NB4 (cell line): ENCODE measurements at regions not wholly inside any gene's neighbourhood (a gene's known extent, or its start where the extent isn't known, plus 50 kb on each side); places are given as distances from the start of the nearest gene placed in this dataset.
A peak's percentile ranks its signal among the peaks of the same experiment; 100 is the strongest.
"Not testable (repeated sequence)": the region's sequence is repeated elsewhere in the genome, so short reads cannot be mapped to it uniquely, and the experiment has no call there.

Experiments used
- DNase-seq: peaks from one replicate; pipeline ENCODE4 v3.0.0; 2010; ENCODE audit warnings: low read depth
- H3K4me3 ChIP-seq: one replicate; pipeline ENCODE4 v1.5.1; 2011; ENCODE audit warnings: mild to moderate bottlenecking, low read depth, low read length, moderate library complexity
- MYC ChIP-seq: IDR thresholded peaks from 2 replicates; pipeline ENCODE4 v1.6.1; 2011; ENCODE audit warnings: low read depth, low read length
- POLR2A ChIP-seq: IDR thresholded peaks from 2 replicates; pipeline ENCODE4 v1.6.1; 2011; ENCODE audit warnings: mild to moderate bottlenecking; ENCODE audit not compliant: insufficient read length; ENCODE audit errors: extremely low read depth
- TF ChIP-seq, protein P1 (sequence below): IDR thresholded peaks from one replicate; pipeline ENCODE4 v1.5.1; 2012; ENCODE audit warnings: low read depth, low read length
- TF ChIP-seq, protein P2 (sequence below): IDR thresholded peaks from 2 replicates; pipeline ENCODE4 v1.6.1; 2011; ENCODE audit warnings: low read depth, low read length

DNA sequence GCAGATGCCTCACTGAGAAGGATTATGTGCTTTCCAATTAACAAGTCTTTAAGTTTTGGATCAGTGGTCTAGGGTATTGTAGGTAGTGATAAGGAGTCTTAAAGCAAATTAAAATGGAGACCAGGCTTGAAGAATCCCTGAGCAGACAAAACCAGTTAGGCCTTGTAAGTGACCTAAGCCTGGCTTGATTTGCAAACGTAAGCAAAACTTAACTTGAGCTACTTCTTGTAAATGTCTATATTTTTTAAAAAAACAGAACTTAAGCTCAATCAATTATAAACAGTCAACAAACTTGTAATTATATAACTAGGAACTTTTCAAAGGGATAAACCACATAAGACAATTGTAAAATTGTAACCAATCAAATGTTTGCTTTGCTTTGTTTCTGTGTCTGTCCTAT lies 72.7 kb upstream of the NALF2 start:
- no peak for DNase-seq
- no peak for TF ChIP-seq POLR2A
- no peak for TF ChIP-seq MYC

DNA sequence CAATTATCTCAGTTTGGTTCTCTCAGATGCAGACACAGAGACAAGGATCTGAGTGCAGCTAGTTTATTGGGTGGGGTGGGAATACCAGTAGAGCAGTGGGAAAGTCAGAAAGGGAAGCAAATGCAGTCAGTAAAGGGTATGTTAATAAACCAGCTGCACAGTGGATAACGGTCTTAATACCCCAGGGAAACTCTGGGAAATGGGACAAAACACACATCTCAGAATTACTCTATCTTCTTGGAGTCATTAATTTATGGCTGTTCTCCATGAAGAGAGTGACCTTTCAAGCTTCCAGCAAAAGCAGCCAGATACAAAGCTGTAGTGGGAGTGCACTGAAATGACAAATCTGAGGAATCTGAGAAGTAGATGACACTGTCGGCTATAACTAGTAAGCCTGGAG lies 73.3 kb upstream of the NALF2 start:
- H3K4me3 ChIP-seq, result no peak overlapping the region
- no peak for TF ChIP-seq MYC
- TF ChIP-seq, protein P1, sequence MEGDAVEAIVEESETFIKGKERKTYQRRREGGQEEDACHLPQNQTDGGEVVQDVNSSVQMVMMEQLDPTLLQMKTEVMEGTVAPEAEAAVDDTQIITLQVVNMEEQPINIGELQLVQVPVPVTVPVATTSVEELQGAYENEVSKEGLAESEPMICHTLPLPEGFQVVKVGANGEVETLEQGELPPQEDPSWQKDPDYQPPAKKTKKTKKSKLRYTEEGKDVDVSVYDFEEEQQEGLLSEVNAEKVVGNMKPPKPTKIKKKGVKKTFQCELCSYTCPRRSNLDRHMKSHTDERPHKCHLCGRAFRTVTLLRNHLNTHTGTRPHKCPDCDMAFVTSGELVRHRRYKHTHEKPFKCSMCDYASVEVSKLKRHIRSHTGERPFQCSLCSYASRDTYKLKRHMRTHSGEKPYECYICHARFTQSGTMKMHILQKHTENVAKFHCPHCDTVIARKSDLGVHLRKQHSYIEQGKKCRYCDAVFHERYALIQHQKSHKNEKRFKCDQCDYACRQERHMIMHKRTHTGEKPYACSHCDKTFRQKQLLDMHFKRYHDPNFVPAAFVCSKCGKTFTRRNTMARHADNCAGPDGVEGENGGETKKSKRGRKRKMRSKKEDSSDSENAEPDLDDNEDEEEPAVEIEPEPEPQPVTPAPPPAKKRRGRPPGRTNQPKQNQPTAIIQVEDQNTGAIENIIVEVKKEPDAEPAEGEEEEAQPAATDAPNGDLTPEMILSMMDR, result no peak
- TF ChIP-seq, protein P2, sequence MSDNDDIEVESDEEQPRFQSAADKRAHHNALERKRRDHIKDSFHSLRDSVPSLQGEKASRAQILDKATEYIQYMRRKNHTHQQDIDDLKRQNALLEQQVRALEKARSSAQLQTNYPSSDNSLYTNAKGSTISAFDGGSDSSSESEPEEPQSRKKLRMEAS, result no peak
- no peak for TF ChIP-seq POLR2A
- DNase-seq, result no peak

More for the DNA sequence above, 72.7 kb upstream of the NALF2 start:
- no peak overlapping the region for H3K4me3 ChIP-seq

DNA sequence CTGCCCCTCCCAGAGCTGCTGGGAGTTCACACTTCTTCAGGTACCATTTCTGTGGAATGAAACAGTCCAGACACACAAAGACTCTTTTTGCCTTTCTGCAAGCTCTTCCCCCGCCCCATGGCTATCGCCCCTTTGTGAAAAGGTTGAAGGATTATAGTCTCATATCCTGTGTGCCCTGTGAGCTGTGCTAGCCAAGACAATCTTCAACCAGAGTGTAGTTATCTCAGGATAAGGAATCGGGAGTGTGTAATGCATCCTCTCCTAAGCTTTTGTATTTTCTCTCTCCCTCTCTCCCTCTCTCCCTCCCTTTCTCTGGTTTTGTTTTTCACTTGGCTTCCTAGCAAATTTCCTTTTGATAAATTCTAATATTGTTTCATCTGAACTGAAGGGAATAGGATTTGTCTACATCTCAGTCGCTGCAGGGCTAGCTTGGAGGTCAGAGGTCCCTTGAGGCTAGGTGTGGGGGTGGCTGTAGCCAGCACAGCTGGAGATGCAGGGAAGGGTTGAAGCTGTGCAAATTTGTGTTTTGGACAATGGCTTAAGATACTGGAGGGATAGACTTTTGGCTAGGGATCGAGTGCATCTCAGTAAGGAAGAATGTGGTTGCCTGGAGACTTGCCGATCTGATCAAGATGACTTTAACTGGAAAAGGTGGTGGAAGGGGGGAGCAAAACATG lies 74.6 kb upstream of the NALF2 start:
- TF ChIP-seq, protein P2, result no peak
- TF ChIP-seq, protein P1, result no peak
- TF ChIP-seq MYC (no peak), POLR2A (no peak)
- no peak for DNase-seq
- no peak overlapping the region for H3K4me3 ChIP-seq

DNA sequence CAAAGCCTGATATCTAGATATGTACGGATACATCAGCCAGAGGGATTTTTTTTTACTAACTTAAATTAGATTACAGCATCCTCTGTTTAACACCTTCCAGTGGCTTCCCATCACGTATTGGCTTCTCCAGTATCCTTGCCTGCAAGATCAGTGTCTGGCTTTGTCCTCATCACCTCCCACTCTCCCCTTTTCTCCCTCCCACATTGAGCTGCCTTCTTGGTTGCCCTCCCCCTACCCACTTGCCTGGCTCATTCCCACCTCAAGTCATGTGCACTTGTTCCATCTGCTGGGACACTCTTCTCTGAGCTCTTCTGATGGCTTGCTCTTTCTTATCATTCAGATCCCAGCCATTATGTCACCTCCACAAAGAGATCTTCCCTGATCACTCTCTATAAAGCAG lies 75.9 kb upstream of the NALF2 start:
- TF ChIP-seq POLR2A (no peak), MYC (no peak)
- TF ChIP-seq, protein P1, result no peak
- DNase-seq, result no peak
- no peak overlapping the region for H3K4me3 ChIP-seq

DNA sequence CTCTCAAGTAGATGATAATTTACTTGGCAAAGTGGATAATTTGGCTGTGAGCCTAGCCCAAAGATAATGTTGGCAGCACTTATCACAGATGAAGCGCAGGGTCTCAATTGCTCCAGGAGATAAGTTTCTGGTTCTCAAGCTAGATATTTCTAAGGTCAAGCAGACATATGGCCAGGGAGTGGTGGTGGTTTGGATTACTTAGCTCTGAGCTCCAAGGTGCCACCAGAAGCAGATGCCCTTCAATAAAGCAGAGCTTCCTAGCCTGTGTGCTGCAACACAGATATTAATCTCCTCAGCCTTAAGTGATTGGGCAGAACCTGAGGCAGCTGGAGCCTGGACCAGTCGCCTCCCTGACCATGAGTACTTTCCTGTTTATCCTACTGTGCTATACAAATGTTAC lies 79.2 kb upstream of the NALF2 start:
- no peak for DNase-seq
- TF ChIP-seq MYC (no peak), POLR2A (no peak)
- TF ChIP-seq, protein P1, result no peak
- TF ChIP-seq, protein P2, result no peak
- no peak overlapping the region for H3K4me3 ChIP-seq

DNA sequence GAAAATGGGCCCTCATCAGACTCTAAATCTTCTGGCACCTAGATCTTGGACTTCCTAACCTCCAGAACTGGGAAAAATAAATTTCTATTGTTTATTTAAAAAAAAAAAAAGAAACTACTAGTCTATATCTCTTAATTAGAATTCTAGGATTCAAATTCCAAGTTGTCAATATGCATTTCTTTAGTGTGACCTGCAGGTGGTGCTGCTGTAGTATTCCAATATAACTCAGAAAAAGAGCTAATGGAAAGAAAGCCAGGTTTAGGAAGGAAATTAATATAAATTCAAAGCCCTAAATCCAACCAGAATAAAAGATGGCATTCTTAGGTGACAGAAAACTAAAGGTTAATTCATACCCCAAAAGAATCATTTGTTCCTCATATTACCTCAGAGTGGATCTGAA lies 80.0 kb upstream of the NALF2 start:
- no peak overlapping the region for H3K4me3 ChIP-seq
- TF ChIP-seq, protein P2, result no peak
- TF ChIP-seq, protein P1, result peak; percentile 24
- peak; percentile 5 for DNase-seq

DNA sequence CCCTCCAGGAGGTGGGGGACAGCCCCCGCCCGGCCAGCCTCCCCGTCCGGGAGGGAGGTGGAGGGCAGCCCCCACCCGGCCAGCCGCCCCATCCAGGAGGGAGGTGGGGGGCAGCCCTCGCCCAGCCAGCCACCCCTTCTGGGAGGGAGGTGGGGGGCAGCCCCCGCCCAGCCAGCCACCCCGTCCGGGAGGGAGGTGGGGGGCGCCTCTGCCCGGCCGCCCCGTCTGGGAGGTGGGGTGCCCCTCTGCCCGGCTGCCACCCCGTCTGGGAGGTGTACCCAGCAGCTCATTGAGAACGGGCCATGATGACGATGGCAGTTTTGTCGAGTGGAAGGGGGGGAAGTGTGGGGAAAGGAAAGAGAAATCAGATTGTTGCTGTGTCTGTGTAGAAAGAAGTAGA lies 81.9 kb upstream of the NALF2 start:
- H3K4me3 ChIP-seq, DNase-seq: not testable (repeated sequence)
